22Rv1 (cell line): ENCODE measurements at regions not wholly inside any gene's neighbourhood (a gene's known extent, or its start where the extent isn't known, plus 50 kb on each side); places are given as distances from the start of the nearest gene placed in this dataset.

ENCODE experiments used
- H3K27ac ChIP-seq: fragments of 450-650 bp; 2 replicates; pipeline ENCODE4 v1.5.1; 2017
- ZFX ChIP-seq: fragments of 450-650 bp; IDR thresholded peaks from 2 replicates; pipeline ENCODE4 v1.6.1; 2017; ENCODE audit warnings: antibody characterized with exemption, borderline replicate concordance
- TF ChIP-seq, protein P1 (sequence below): fragments of 450-650 bp; IDR thresholded peaks from 2 replicates; pipeline ENCODE4 v1.5.1; 2017; ENCODE audit warnings: mild to moderate bottlenecking

DNA sequence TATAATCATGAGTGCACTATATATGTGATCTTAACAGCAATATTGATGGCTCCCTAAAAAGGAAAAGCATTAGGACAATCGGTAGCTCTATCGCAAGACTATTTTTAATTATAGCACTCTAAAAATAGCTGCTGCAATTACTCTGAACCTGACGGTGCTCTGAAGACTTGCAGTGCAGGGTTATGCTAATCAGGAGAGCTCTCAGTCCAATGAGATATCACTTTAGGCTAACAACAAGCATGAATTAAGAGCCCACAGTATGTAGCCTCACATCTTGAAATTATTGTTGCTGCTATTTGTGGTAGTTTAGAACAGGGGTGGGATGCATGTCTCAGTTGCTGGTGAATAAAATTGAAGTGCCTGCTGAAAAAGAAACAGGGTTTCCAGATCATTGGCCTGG, 515.8 kb upstream of the AKR1E2 start:
- TF ChIP-seq ZFX = no peak
- TF ChIP-seq, protein P1, sequence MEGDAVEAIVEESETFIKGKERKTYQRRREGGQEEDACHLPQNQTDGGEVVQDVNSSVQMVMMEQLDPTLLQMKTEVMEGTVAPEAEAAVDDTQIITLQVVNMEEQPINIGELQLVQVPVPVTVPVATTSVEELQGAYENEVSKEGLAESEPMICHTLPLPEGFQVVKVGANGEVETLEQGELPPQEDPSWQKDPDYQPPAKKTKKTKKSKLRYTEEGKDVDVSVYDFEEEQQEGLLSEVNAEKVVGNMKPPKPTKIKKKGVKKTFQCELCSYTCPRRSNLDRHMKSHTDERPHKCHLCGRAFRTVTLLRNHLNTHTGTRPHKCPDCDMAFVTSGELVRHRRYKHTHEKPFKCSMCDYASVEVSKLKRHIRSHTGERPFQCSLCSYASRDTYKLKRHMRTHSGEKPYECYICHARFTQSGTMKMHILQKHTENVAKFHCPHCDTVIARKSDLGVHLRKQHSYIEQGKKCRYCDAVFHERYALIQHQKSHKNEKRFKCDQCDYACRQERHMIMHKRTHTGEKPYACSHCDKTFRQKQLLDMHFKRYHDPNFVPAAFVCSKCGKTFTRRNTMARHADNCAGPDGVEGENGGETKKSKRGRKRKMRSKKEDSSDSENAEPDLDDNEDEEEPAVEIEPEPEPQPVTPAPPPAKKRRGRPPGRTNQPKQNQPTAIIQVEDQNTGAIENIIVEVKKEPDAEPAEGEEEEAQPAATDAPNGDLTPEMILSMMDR = no peak
- no peak overlapping the region for H3K27ac ChIP-seq

DNA sequence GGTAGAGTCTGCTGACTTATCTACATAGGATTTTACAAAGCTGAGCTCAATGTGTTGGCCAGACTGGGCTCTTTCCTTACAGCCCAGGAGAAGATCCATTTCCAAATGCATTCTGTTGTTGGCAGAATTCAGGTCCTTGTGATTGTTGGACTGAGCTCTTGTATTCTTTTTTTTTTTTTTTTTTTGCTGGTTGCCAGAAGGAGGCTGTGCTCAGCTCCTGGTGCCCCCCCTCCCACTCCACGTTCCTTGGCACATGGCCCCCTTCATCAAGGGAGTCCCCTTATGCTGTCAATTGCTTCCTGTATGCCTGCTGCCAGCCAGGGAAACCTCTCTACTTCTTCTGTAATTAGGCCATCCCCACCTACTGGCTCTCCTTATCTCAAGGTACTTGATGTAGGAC, 518.1 kb upstream of the AKR1E2 start:
- no peak for TF ChIP-seq ZFX
- TF ChIP-seq, protein P1 = no peak
- H3K27ac ChIP-seq = no peak overlapping the region

DNA sequence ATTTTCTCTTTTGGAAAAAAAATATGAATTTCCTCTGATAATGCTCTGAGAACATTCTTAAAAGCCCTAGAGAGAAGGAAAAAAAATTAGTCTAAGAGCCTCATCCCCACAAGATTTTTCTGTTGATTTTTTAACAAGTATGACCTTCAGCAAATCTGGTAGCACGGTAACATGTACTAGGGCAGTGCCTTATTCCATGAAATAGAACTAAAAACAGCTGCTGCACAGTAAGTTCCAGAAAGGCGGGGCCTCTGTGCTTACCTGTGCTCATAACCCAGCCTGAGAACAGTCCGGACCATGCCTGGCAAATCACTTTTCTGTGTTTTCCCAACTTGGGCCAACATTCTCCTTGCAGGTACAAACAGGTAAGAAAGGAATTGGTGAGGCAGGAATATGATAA, 519.1 kb upstream of the AKR1E2 start:
- H3K27ac ChIP-seq = no peak overlapping the region

DNA sequence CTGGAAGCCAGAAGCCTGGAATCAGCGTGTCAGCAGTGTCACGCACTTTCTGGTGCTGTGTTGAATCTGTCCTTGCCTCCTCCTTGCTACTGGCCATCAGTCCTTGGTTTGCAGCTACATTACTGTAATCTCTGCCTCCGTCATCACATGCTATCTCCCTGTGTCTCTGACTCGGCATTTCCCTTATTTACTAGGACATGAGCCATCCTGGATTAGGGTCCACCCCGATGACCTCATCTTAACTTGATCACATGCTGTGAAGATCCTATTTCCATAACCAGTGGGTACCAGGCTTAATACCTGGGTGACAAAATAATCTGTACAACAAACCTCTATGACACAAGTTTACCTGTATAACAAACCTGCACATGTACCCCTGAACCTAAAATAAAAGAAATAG, 518.0 kb upstream of the KLF6 start:
- TF ChIP-seq, protein P1 = no peak
- no peak for TF ChIP-seq ZFX
- H3K27ac ChIP-seq = no peak overlapping the region

More for the DNA sequence above, 519.1 kb upstream of the AKR1E2 start:
- TF ChIP-seq, protein P1 = no peak
- no peak for TF ChIP-seq ZFX

DNA sequence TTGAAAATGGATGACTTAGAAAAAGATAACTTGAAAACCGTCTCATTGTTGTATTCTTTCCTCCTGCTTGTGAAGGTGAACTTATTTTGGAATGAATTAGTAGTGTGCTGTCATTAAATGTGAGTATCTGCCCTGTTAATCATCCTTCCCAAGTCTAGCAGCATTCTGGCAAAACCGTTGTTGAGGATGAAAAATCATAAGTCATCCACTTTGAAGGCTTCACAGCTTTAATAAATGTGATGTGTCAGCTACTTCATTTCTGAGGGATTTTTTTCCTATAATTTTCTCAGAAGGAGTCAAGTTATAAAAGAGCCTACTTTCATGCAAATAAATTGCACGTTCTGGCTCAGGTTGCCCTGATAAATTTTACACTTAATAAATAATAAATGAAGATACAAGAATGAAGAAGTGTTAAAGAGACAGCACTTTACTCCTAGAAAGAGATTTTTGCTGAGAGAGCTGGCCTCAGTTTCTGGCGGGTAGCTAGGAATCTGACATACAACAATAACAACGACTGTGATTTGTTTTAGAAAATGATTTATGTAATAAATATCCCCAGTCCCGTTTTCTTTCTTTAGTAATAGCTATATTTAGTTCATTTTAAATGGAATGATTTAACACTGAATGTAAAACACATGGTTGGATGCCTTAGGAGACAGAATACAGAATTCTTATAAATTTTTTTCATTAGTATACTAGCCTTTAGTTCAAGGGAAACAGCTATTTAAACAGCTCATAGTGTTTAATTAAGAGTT, 516.5 kb upstream of the KLF6 start:
- H3K27ac ChIP-seq = no peak overlapping the region
- TF ChIP-seq ZFX = no peak
- TF ChIP-seq, protein P1 = no peak

DNA sequence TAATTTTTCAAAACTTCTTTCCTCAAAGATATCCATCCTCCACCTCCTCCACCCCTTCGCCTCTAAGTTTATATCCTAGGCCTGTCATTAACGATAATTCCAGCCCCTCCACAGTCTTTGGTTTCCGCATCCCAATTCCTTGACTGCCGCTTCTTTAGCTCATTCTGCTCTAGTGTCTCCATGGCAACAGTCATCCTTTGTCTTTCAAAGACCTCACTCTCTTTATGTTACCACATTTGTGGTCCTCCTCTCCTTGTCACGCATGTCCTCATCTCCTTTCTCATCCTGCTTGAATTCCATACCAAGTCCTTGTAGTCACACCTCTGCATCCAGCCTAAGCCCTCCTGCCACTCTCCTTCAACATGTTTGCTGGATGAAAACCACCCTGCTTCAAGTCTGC, 511.2 kb upstream of the KLF6 start:
- no peak for TF ChIP-seq ZFX
- TF ChIP-seq, protein P1 = no peak

DNA sequence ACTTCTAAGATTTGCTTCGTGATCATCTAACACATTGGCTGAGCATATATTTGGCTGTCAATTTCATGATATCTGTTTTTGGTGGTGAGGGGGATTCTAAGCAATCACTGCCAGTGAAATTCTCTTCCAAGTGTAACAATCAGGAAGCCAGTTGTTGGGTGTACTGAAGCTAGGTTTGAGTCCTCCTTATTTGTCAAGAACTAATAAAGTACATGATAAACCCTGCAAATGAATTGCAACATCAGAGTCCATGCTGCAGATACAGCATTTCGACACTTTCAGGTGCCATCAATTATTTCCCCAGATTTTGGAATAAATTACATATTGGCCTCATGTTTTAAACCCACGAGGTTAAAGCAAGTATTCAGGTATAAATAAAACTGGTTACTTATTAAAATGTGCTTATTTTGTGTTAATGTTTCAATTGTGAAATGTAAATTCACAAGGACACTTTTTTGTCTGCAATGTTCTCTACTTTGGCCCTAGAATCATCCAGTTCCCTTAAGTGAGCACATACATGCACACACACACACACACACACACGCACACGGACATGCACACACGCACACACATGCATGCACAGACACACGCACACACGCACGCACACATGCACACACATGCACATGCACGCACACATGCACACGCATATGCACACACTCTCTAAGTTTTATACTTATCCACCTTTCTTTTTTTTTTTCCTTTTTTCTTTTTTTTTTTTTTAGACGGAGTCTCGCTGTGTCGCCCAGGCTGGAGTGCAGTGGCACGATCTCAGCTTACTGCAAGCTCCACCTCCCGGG, 510.2 kb upstream of the KLF6 start:
- H3K27ac ChIP-seq = no peak overlapping the region
- no peak for TF ChIP-seq ZFX
- TF ChIP-seq, protein P1 = no peak

More for the DNA sequence above, 511.2 kb upstream of the KLF6 start:
- no peak overlapping the region for H3K27ac ChIP-seq
